DND-41 (cell line): ENCODE measurements at regions not wholly inside any gene's neighbourhood (a gene's known extent, or its start where the extent isn't known, plus 50 kb on each side); places are given as distances from the start of the nearest gene placed in this dataset.

ENCODE experiments used
- CTCF ChIP-seq: IDR thresholded peaks from 2 replicates; pipeline ENCODE4 v1.5.1; 2012; ENCODE audit warnings: borderline replicate concordance, low read length, moderate library complexity, mild to moderate bottlenecking; ENCODE audit not compliant: poor library complexity, severe bottlenecking; ENCODE audit errors: extremely low read depth
- EZH2 ChIP-seq: IDR thresholded peaks from 3 replicates; pipeline ENCODE4 v1.6.1; 2012; ENCODE audit warnings: borderline replicate concordance, low read depth, mild to moderate bottlenecking, moderate library complexity, low read length, inconsistent platforms; ENCODE audit not compliant: severe bottlenecking

DNA sequence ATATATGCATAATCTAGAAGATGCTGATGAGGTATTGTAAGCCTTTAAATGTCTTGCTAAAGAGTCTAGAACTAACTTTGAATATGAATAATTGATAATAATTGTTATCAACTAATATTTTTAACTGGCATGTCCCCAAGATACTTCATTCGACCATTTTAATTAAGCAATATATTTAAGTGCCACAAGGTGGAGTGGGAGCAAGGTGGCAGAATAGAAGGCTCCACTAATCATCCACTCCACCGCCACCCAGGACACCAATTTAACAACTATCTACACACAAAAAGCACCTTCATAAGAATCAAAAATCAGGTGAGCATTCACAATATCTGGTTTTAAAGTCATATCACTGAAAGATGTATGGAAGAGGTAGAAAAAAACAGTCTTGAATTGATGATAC, 409.6 kb downstream of the SEC23A start:
- TF ChIP-seq CTCF (no peak), EZH2 (no peak)
